Gastrocnemius medialis (tissue), 4 donors: ENCODE measurements at regions not wholly inside any gene's neighbourhood (a gene's known extent, or its start where the extent isn't known, plus 50 kb on each side); places are given as distances from the start of the nearest gene placed in this dataset.
"Not testable (repeated sequence)": the region's sequence is repeated elsewhere in the genome, so short reads cannot be mapped to it uniquely, and the experiment has no call there.

ENCODE experiments used
- CTCF ChIP-seq, 5 experiments: fragments of 450-650 bp in 3 of 5; fragments of 200-600 bp in 2 of 5; sonication (generic) in 2 of 5; IDR thresholded peaks in 4 of 5; conservative IDR thresholded peaks in 1 of 5; 1 replicate in 4 of 5; 2 replicates in 1 of 5; pipeline ENCODE4 v1.5.1; 2016 to 2019; ENCODE audit warnings: antibody characterized with exemption in 5 of 5, mild to moderate bottlenecking in 3 of 5, moderate library complexity in 3 of 5
- POLR2A ChIP-seq, 2 donors: fragments of 450-650 bp; IDR thresholded peaks; one replicate each; pipeline ENCODE4 v1.6.1; 2017; ENCODE audit warnings: antibody characterized with exemption in 2 of 2, mild to moderate bottlenecking in 2 of 2, moderate library complexity in 2 of 2

GRCh38 chr5:108495615-108496014 is 113.7 kb upstream of the FBXL17 start:
- not testable (repeated sequence) for TF ChIP-seq POLR2A (IDR thresholded peaks at IDR 0.05); CTCF (IDR thresholded peaks at IDR 0.05 in 4 of 5, conservative IDR thresholded peaks at IDR 0.05 in 1 of 5)
